ENCODE measurements at regions not wholly inside any gene's neighbourhood (a gene's known extent, or its start where the extent isn't known, plus 50 kb on each side); places are given as distances from the start of the nearest gene placed in this dataset.
"Not testable (repeated sequence)": the region's sequence is repeated elsewhere in the genome, so short reads cannot be mapped to it uniquely, and the experiment has no call there.

- H3K36me3 ChIP-seq (replicated peaks; ENCODE audit: insufficient read depth, low read length): no peaks in the 10 kb centered on the region
- peaks cover 4% of the 10 kb centered on the region; the same call in 1 of the 2 replicates for H3F3A ChIP-seq (ENCODE audit: insufficient read depth, low read length)
- H4K20me1 ChIP-seq (ENCODE audit: insufficient read depth, low read length): no peaks in the 10 kb centered on the region
- no peak overlapping the region for H2AFZ ChIP-seq (ENCODE audit: low read length)
- peaks cover 11% of the 10 kb centered on the region for H3K79me2 ChIP-seq (ENCODE audit: low read length)
- H3K27me3 ChIP-seq (replicated peaks; ENCODE audit: insufficient read depth, low read length): no peaks in the 10 kb centered on the region
- DNase-seq: no peak
- H3K9ac ChIP-seq (ENCODE audit: low read length): no peak overlapping the region
- H3K4me1 ChIP-seq (ENCODE audit: low read length): no peaks in the 10 kb centered on the region
- TF ChIP-seq CTCF (IDR thresholded peaks at IDR 0.05; ENCODE audit: low read length) (no peak), EZH2phosphoT487 (IDR thresholded peaks at IDR 0.05; ENCODE audit: low read length) (no peak), EZH2 (optimal IDR thresholded peaks at IDR 0.05; ENCODE audit: low read depth, low read length) (no peak)
- no peaks in the 10 kb centered on the region for H3K9me3 ChIP-seq (replicated peaks; ENCODE audit: insufficient read depth, low read length)
- H3K9me2 ChIP-seq (replicated peaks; ENCODE audit: insufficient read depth, low read length): no peaks in the 10 kb centered on the region
- no peak overlapping the region for H3K27ac ChIP-seq (ENCODE audit: low read length)
- no peak overlapping the region for H3K4me3 ChIP-seq (ENCODE audit: low read length)
- H3K4me2 ChIP-seq (ENCODE audit: low read depth, low read length): no peak overlapping the region
Measured at GRCh38 chr17:30597776-30598288, 120.6 kb downstream of the GOSR1 start.

- not testable (repeated sequence) for H4K20me1 ChIP-seq (ENCODE audit: insufficient read depth, low read length); H3K4me2 ChIP-seq (ENCODE audit: low read depth, low read length); H3K36me3 ChIP-seq (replicated peaks; ENCODE audit: insufficient read depth, low read length); DNase-seq; H3K27ac ChIP-seq (ENCODE audit: low read length); H3K9me2 ChIP-seq (replicated peaks; ENCODE audit: insufficient read depth, low read length); H3K27me3 ChIP-seq (replicated peaks; ENCODE audit: insufficient read depth, low read length); H3K9me3 ChIP-seq (replicated peaks; ENCODE audit: insufficient read depth, low read length); H3K4me3 ChIP-seq (ENCODE audit: low read length); H2AFZ ChIP-seq (ENCODE audit: low read length); H3K4me1 ChIP-seq (ENCODE audit: low read length); H3K9ac ChIP-seq (ENCODE audit: low read length); H3F3A ChIP-seq (ENCODE audit: insufficient read depth, low read length)
- H3K79me2 ChIP-seq (ENCODE audit: low read length): peaks cover 11% of the 10 kb centered on the region
Measured at GRCh38 chr17:30596948-30597775, 120.0 kb downstream of the GOSR1 start.

GRCh38 chr17:30594953-30595371, 117.8 kb downstream of the GOSR1 start:
- not testable (repeated sequence) for H3K9me2 ChIP-seq (replicated peaks; ENCODE audit: insufficient read depth, low read length); H2AFZ ChIP-seq (ENCODE audit: low read length); H3F3A ChIP-seq (ENCODE audit: insufficient read depth, low read length); DNase-seq; H3K36me3 ChIP-seq (replicated peaks; ENCODE audit: insufficient read depth, low read length); H3K4me1 ChIP-seq (ENCODE audit: low read length); H4K20me1 ChIP-seq (ENCODE audit: insufficient read depth, low read length); H3K9ac ChIP-seq (ENCODE audit: low read length); H3K27ac ChIP-seq (ENCODE audit: low read length); H3K4me2 ChIP-seq (ENCODE audit: low read depth, low read length); H3K27me3 ChIP-seq (replicated peaks; ENCODE audit: insufficient read depth, low read length); H3K79me2 ChIP-seq (ENCODE audit: low read length); H3K9me3 ChIP-seq (replicated peaks; ENCODE audit: insufficient read depth, low read length); H3K4me3 ChIP-seq (ENCODE audit: low read length)

GRCh38 chr17:30594223-30594952, 117.2 kb downstream of the GOSR1 start:
- no peak overlapping the region for H2AFZ ChIP-seq (ENCODE audit: low read length)
- H4K20me1 ChIP-seq (ENCODE audit: insufficient read depth, low read length): no peaks in the 10 kb centered on the region
- H3K36me3 ChIP-seq (replicated peaks; ENCODE audit: insufficient read depth, low read length): no peaks in the 10 kb centered on the region
- no peak overlapping the region for H3K4me2 ChIP-seq (ENCODE audit: low read depth, low read length)
- H3K79me2 ChIP-seq (ENCODE audit: low read length): no peaks in the 10 kb centered on the region
- H3K27me3 ChIP-seq (replicated peaks; ENCODE audit: insufficient read depth, low read length): no peaks in the 10 kb centered on the region
- H3K27ac ChIP-seq (ENCODE audit: low read length): no peak overlapping the region
- H3K4me3 ChIP-seq (ENCODE audit: low read length): no peak overlapping the region
- no peak overlapping the region for H3K9ac ChIP-seq (ENCODE audit: low read length)
- no peaks in the 10 kb centered on the region for H3K9me3 ChIP-seq (replicated peaks; ENCODE audit: insufficient read depth, low read length)
- H3F3A ChIP-seq (ENCODE audit: insufficient read depth, low read length): no peaks in the 10 kb centered on the region
- TF ChIP-seq EZH2 (optimal IDR thresholded peaks at IDR 0.05; ENCODE audit: low read depth, low read length) (no peak), CTCF (IDR thresholded peaks at IDR 0.05; ENCODE audit: low read length) (no peak), EZH2phosphoT487 (IDR thresholded peaks at IDR 0.05; ENCODE audit: low read length) (no peak)
- DNase-seq: no peak
- no peaks in the 10 kb centered on the region for H3K9me2 ChIP-seq (replicated peaks; ENCODE audit: insufficient read depth, low read length)
- no peaks in the 10 kb centered on the region for H3K4me1 ChIP-seq (ENCODE audit: low read length)

All from MM.1S (cell line).